Body of pancreas (tissue), 4 donors: ENCODE measurements at regions not wholly inside any gene's neighbourhood (a gene's known extent, or its start where the extent isn't known, plus 50 kb on each side); places are given as distances from the start of the nearest gene placed in this dataset.

Experiments
- POLR2A ChIP-seq, 3 donors: fragments of 450-650 bp; IDR thresholded peaks; one replicate each; pipeline ENCODE4 v1.6.1; 2016; ENCODE audit warnings: antibody characterized with exemption in 3 of 3, mild to moderate bottlenecking in 2 of 3
- TF ChIP-seq, protein P1 (sequence below), 7 experiments: fragments of 450-650 bp in 4 of 7; fragments of 200-600 bp in 3 of 7; sonication (generic) in 3 of 7; IDR thresholded peaks; one replicate each; pipeline ENCODE4 v1.5.1; 2016 to 2019; ENCODE audit warnings: antibody characterized with exemption in 7 of 7

DNA sequence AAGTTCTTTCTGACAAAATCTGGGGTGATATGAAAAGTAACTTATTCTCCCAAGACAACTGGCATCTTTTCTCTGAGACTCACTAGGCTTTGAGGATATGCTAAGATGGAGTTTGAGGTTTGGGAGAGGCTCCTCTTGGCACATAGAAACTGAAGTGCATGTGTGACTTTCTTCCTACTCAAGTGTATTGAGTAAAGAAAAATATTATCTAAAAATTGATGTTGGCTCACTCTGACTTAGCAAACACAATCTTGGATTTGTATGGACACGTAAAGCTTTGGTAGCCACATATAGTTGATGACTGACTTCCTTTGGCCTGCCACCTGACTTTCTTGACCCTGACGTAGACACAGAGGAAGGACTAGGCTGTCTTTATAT lies 71.1 kb upstream of the KLF12 start:
- TF ChIP-seq, protein P1, sequence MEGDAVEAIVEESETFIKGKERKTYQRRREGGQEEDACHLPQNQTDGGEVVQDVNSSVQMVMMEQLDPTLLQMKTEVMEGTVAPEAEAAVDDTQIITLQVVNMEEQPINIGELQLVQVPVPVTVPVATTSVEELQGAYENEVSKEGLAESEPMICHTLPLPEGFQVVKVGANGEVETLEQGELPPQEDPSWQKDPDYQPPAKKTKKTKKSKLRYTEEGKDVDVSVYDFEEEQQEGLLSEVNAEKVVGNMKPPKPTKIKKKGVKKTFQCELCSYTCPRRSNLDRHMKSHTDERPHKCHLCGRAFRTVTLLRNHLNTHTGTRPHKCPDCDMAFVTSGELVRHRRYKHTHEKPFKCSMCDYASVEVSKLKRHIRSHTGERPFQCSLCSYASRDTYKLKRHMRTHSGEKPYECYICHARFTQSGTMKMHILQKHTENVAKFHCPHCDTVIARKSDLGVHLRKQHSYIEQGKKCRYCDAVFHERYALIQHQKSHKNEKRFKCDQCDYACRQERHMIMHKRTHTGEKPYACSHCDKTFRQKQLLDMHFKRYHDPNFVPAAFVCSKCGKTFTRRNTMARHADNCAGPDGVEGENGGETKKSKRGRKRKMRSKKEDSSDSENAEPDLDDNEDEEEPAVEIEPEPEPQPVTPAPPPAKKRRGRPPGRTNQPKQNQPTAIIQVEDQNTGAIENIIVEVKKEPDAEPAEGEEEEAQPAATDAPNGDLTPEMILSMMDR (IDR thresholded peaks at IDR 0.05), result no peak
- TF ChIP-seq POLR2A (IDR thresholded peaks at IDR 0.05), result no peak
